Caco-2 (cell line): ENCODE measurements at regions not wholly inside any gene's neighbourhood (a gene's known extent, or its start where the extent isn't known, plus 50 kb on each side); places are given as distances from the start of the nearest gene placed in this dataset.

Experiments
- BruUV-seq: library from RNA; stranded (reverse); fragments of 400-500 nt; replicated peaks from 2 replicates; lab custom pipeline; 2021; lab: Mats Ljungman, UMichigan
- CTCF ChIA-PET: fragments of 300-600 bp; sonication (Branson Sonifier 250); formaldehyde crosslinking; loops from one replicate; lab custom pipeline; 2022; ENCODE audit warnings: antibody characterized with exemption; lab: Charles Lee
- POLR2A ChIA-PET: fragments of 300-600 bp; sonication (Branson Sonifier 250); formaldehyde crosslinking; loops from one replicate; lab custom pipeline; 2022; ENCODE audit warnings: antibody characterized with exemption; lab: Charles Lee
- DNase-seq, 2 experiments: peaks; one replicate each; pipeline versions ENCODE4 v3.0.0 to v3.0.0-alpha.2; 2020 to 2022
- H3K27me3 ChIP-seq: replicated peaks from 2 replicates; pipeline ENCODE4 v1.6.0; 2011; ENCODE audit warnings: low read length; ENCODE audit not compliant: control insufficient read depth, insufficient read depth
- H3K36me3 ChIP-seq: 2 replicates; pipeline ENCODE4 v1.5.1; 2011; ENCODE audit warnings: low read length; ENCODE audit not compliant: control insufficient read depth, insufficient read depth
- H3K4me1 ChIP-seq: fragments of 250-450 bp; sonication (Bioruptor Pico); 2 replicates; pipeline ENCODE4 v1.5.1; 2020; ENCODE audit warnings: mild to moderate bottlenecking
- H3K4me3 ChIP-seq: 2 replicates; pipeline ENCODE4 v1.5.1; 2011; ENCODE audit warnings: low read depth, mild to moderate bottlenecking, control low read depth, low read length
- H3K9me3 ChIP-seq: fragments of 250-450 bp; sonication (Bioruptor Pico); 2 replicates; pipeline ENCODE4 v1.5.1; 2020; ENCODE audit warnings: mild to moderate bottlenecking, moderate library complexity
- H3K27ac Mint-ChIP-seq: one replicate; pipeline ENCODE4 v1.8.0; 2022; ENCODE audit warnings: mixed read lengths; ENCODE audit not compliant: unreplicated experiment
- H3K27me3 Mint-ChIP-seq: one replicate; pipeline ENCODE4 v1.8.0; 2022; ENCODE audit warnings: mixed read lengths; ENCODE audit not compliant: insufficient read depth, unreplicated experiment
- H3K36me3 Mint-ChIP-seq: one replicate; pipeline ENCODE4 v1.8.0; 2022; ENCODE audit warnings: mild to moderate bottlenecking, mixed read lengths; ENCODE audit not compliant: insufficient read depth, unreplicated experiment
- H3K4me1 Mint-ChIP-seq: one replicate; pipeline ENCODE4 v1.8.0; 2022; ENCODE audit warnings: low read depth, mixed read lengths; ENCODE audit not compliant: unreplicated experiment
- H3K4me3 Mint-ChIP-seq: one replicate; pipeline ENCODE4 v1.8.0; 2022; ENCODE audit warnings: mild to moderate bottlenecking, moderate library complexity, mixed read lengths; ENCODE audit not compliant: unreplicated experiment
- H3K9me3 Mint-ChIP-seq: one replicate; pipeline ENCODE4 v1.8.0; 2022; ENCODE audit warnings: mixed read lengths; ENCODE audit not compliant: unreplicated experiment
- CTCF ChIP-seq, 2 experiments: fragments of 200-600 bp in 1 of 2; IDR thresholded peaks; 1 replicate in 1 of 2; 2 replicates in 1 of 2; pipeline versions ENCODE4 v1.5.1 to v1.8.0; 2011 to 2022; ENCODE audit warnings: antibody characterized with exemption in 1 of 2, control low read depth in 1 of 2, inconsistent platforms in 1 of 2, low read depth in 1 of 2, low read length in 1 of 2, mild to moderate bottlenecking in 1 of 2, moderate library complexity in 1 of 2; ENCODE audit not compliant: insufficient read depth in 1 of 2, severe bottlenecking in 1 of 2, unreplicated experiment in 1 of 2
- intact Hi-C: fragments of 100-400 bp; cut with micrococcal nuclease; formaldehyde crosslinking; loops from one replicate; pipeline ENCODE4 v1.10.0; 2022; ENCODE audit not compliant: unreplicated experiment

GRCh38 chr2:150137338-150138069 lies 350.0 kb downstream of the RND3 start:
- Mint-ChIP-seq H3K27me3 (no peaks in the 10 kb centered on the region), H3K36me3 (no peaks in the 10 kb centered on the region), H3K9me3 (no peaks in the 10 kb centered on the region), H3K4me3 (no peak overlapping the region), H3K4me1 (peaks cover 19% of the 10 kb centered on the region), H3K27ac (peak overlapping the region; percentile 53)
- DNase-seq = no peak
- Histone ChIP-seq H3K9me3 (no peaks in the 10 kb centered on the region), H3K36me3 (no peaks in the 10 kb centered on the region), H3K4me1 (peaks cover 24% of the 10 kb centered on the region), H3K4me3 (no peak overlapping the region), H3K27me3 (no peaks in the 10 kb centered on the region)
- intact Hi-C loops = loop anchor here (10.0 kb wide), 1 partner anchor 477 kb away; no protein-coding TSS in a partner anchor
- no peak for TF ChIP-seq CTCF (IDR thresholded peaks at IDR 0.05; ENCODE audit: insufficient read depth in 1 of 2, low read depth in 1 of 2, low read length in 1 of 2, severe bottlenecking in 1 of 2, unreplicated experiment in 1 of 2)
- POLR2A ChIA-PET = no interaction called here
- no TSS peak for BruUV-seq
- CTCF ChIA-PET = no interaction called here

- peak overlapping the region; percentile 53 for H3K27ac Mint-ChIP-seq
- no peaks in the 10 kb centered on the region for H3K9me3 Mint-ChIP-seq
These were observed 350.6 kb downstream of the RND3 start for GRCh38 chr2:150136893-150137292.

GRCh38 chr2:150136401-150136800 lies 351.1 kb downstream of the RND3 start:
- no peaks in the 10 kb centered on the region for H3K9me3 Mint-ChIP-seq
- H3K36me3 Mint-ChIP-seq = no peaks in the 10 kb centered on the region
- DNase-seq = no peak
- Histone ChIP-seq H3K4me1 (peaks cover 24% of the 10 kb centered on the region), H3K4me3 (no peak overlapping the region), H3K27me3 (no peaks in the 10 kb centered on the region), H3K9me3 (no peaks in the 10 kb centered on the region), H3K36me3 (no peaks in the 10 kb centered on the region)
- intact Hi-C loops = loop anchor here (10.0 kb wide), 1 partner anchor 478 kb away; no protein-coding TSS in a partner anchor
- no peak overlapping the region for H3K4me3 Mint-ChIP-seq
- H3K4me1 Mint-ChIP-seq = peaks cover 19% of the 10 kb centered on the region
- POLR2A ChIA-PET = no interaction called here
- no peak overlapping the region for H3K27ac Mint-ChIP-seq
- CTCF ChIA-PET = no interaction called here
- TF ChIP-seq CTCF (IDR thresholded peaks at IDR 0.05; ENCODE audit: insufficient read depth in 1 of 2, low read depth in 1 of 2, low read length in 1 of 2, severe bottlenecking in 1 of 2, unreplicated experiment in 1 of 2) = no peak
- H3K27me3 Mint-ChIP-seq = no peaks in the 10 kb centered on the region
- no TSS peak for BruUV-seq

More at GRCh38 chr2:150136893-150137292, 350.6 kb downstream of the RND3 start:
- Histone ChIP-seq H3K36me3 (no peaks in the 10 kb centered on the region), H3K27me3 (no peaks in the 10 kb centered on the region), H3K4me3 (no peak overlapping the region), H3K4me1 (peaks cover 24% of the 10 kb centered on the region), H3K9me3 (no peaks in the 10 kb centered on the region)
- ChIA-PET POLR2A (no interaction called here), CTCF (no interaction called here)
- no peak for TF ChIP-seq CTCF (IDR thresholded peaks at IDR 0.05; ENCODE audit: insufficient read depth in 1 of 2, low read depth in 1 of 2, low read length in 1 of 2, severe bottlenecking in 1 of 2, unreplicated experiment in 1 of 2)
- intact Hi-C loops = loop anchor here (10.0 kb wide), 1 partner anchor 478 kb away; no protein-coding TSS in a partner anchor
- H3K4me1 Mint-ChIP-seq = peaks cover 19% of the 10 kb centered on the region
- H3K4me3 Mint-ChIP-seq = no peak overlapping the region
- BruUV-seq = no TSS peak
- no peaks in the 10 kb centered on the region for H3K27me3 Mint-ChIP-seq
- DNase-seq = no peak
- no peaks in the 10 kb centered on the region for H3K36me3 Mint-ChIP-seq
